Stimulated activated CD4-positive, alpha-beta T cell treated with anti-CD3 and anti-CD28 coated beads, Interleukin-2, amount 100 ng/mL, for 48 hours (primary cell): ENCODE measurements at regions not wholly inside any gene's neighbourhood (a gene's known extent, or its start where the extent isn't known, plus 50 kb on each side); places are given as distances from the start of the nearest gene placed in this dataset.
"Not testable (repeated sequence)": the region's sequence is repeated elsewhere in the genome, so short reads cannot be mapped to it uniquely, and the experiment has no call there.

Experiments used
- DNase-seq, 2 donors: peaks; one replicate each; pipeline ENCODE4 v3.0.0-alpha.2; 2020

- no peak for DNase-seq
Observed at GRCh38 chr2:39870871-39871270, 91.8 kb upstream of the THUMPD2 start.

GRCh38 chr2:39867268-39867667, 88.2 kb upstream of the THUMPD2 start:
- no peak for DNase-seq

- no peak for DNase-seq
Observed at GRCh38 chr2:39865751-39866150, 86.7 kb upstream of the THUMPD2 start.

GRCh38 chr2:39863672-39864071, 84.6 kb upstream of the THUMPD2 start:
- DNase-seq = not testable (repeated sequence)

GRCh38 chr2:39860538-39860937, 81.5 kb upstream of the THUMPD2 start:
- DNase-seq = no peak

- DNase-seq = no peak
Observed at GRCh38 chr2:39858677-39859076, 79.6 kb upstream of the THUMPD2 start.

GRCh38 chr2:39855856-39856255, 76.8 kb upstream of the THUMPD2 start:
- no peak for DNase-seq

- DNase-seq = no peak
Observed at GRCh38 chr2:39854771-39855170, 75.7 kb upstream of the THUMPD2 start.

- DNase-seq = no peak
Observed at GRCh38 chr2:39852831-39853230, 73.8 kb upstream of the THUMPD2 start.

- no peak for DNase-seq
Observed at GRCh38 chr2:39851651-39852110, 72.6 kb upstream of the THUMPD2 start.

- DNase-seq = no peak
Observed at GRCh38 chr2:39851251-39851650, 72.2 kb upstream of the THUMPD2 start.

- DNase-seq = no peak
Observed at GRCh38 chr2:39849982-39850526, 71.0 kb upstream of the THUMPD2 start.

- DNase-seq = no peak
Observed at GRCh38 chr2:39849064-39849463, 70.0 kb upstream of the THUMPD2 start.

GRCh38 chr2:39845460-39846146, 66.5 kb upstream of the THUMPD2 start:
- DNase-seq = no peak

- DNase-seq = no peak
Observed at GRCh38 chr2:39839261-39839848, 60.3 kb upstream of the THUMPD2 start.

GRCh38 chr2:39838589-39838988, 59.5 kb upstream of the THUMPD2 start:
- no peak for DNase-seq

- DNase-seq = peak in 1 of 2 donors; percentile 7
Observed at GRCh38 chr2:39837856-39838453, 58.9 kb upstream of the THUMPD2 start.

GRCh38 chr2:39836638-39837037, 57.6 kb upstream of the THUMPD2 start:
- DNase-seq = no peak

- no peak for DNase-seq
Observed at GRCh38 chr2:39834426-39834825, 55.4 kb upstream of the THUMPD2 start.

- DNase-seq = not testable (repeated sequence)
Observed at GRCh38 chr2:39830610-39831009, 51.6 kb upstream of the THUMPD2 start.
